ENCODE measurements at regions not wholly inside any gene's neighbourhood (a gene's known extent, or its start where the extent isn't known, plus 50 kb on each side); places are given as distances from the start of the nearest gene placed in this dataset.

- TF ChIP-seq CTCF (conservative IDR thresholded peaks at IDR 0.05; ENCODE audit: low read length): no peak
- TF ChIP-seq EZH2phosphoT487 (IDR thresholded peaks at IDR 0.05; ENCODE audit: borderline replicate concordance): no peak
Measured at GRCh38 chr13:64311112-64311511, 2895.5 kb upstream of the PCDH20 start.

All from Loucy (cell line).